Medulla oblongata (tissue), 1 donor: ENCODE measurements at regions not wholly inside any gene's neighbourhood (a gene's known extent, or its start where the extent isn't known, plus 50 kb on each side); places are given as distances from the start of the nearest gene placed in this dataset.

Experiments
- DNase-seq: peaks from one replicate; pipeline ENCODE4 v3.0.0-alpha.2; 2015; ENCODE audit errors: extremely low spot score

DNA sequence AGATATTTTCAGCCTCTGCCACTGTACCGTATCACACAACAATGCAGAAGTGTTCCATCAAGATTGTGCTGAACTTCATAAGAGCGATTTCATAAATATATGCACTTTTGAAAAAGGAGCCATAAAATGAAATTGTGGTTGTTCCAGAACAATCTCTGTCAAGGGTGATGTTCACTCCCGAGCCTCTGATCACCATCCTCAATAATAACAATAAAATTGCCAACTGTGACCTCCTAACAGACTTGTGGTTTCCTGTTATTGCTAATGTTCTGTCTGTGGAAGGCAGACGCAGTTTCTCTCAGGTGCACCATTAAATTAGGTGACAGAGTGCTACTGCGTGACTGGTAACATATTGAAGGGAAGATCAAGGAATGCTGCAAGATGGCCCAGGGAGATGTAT is 383.7 kb downstream of the SOCS6 start:
- DNase-seq: no peak

DNA sequence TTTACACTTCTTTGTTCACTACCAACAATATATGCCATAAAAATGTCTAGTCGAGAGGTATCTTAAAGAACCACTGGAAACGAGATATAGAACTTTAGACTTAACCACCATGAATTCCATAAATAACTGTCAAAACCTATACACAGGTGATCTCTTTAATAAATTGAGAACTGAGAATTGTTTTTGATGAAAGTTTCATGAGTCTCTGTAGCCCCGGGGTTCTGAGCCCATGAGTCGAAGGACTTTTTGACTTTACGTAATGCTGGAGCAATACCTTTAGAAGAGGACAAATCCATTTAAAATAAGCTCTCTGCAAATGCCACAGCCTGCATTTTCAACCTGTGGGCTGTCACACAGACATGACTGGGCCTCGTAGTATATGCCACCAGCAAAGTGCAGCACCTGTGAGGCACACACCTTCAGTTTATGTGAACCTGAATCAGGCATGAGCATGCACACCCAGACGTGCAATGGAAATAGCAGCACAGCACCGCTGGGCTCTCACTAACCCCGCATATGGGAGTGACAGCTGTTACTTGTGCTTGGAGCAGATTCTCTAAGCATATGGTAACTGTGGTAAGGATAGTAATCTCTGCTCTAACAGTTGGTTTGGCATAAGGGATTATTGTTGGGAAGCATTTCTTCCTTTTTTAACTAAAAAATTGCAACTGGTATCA is 383.2 kb downstream of the SOCS6 start:
- no peak for DNase-seq

DNA sequence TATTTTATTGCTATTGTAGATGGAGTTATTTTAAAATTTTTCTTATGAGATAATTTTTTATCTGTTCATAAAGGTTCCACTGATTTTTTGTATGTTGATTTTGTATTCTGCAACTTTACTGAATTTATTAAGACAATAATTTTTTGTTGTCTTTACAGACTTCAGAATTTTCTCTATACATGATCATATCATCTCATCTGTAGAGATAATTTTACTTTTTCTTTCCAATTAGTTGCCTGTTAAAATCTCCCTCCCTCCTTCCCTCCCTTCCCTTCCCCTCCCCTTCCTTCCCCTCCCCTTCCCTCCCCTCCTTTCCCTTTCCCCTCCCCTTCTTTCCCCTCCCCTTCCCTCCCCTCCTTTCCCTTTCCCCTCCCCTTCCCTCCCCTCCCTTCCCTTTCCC is 378.1 kb downstream of the SOCS6 start:
- DNase-seq: no peak

DNA sequence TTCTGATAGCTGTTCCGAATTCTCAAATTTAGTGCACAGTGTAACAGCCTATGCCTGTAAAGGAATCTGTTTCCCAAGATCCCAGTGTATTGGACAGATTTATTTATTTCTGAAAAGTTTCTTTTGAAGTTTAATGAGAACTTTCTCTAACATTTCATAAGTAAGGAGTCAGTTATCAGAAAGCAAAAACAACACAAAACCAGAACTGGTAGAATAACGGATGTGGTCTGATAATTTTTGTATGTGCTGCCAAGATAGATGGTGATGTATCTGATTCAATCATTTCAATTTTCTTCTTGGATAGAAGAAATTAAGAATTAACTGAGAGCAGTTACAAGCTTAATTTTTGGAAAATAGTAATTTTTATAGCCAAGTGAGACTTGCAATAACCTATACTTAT is 374.3 kb downstream of the SOCS6 start:
- DNase-seq: no peak

DNA sequence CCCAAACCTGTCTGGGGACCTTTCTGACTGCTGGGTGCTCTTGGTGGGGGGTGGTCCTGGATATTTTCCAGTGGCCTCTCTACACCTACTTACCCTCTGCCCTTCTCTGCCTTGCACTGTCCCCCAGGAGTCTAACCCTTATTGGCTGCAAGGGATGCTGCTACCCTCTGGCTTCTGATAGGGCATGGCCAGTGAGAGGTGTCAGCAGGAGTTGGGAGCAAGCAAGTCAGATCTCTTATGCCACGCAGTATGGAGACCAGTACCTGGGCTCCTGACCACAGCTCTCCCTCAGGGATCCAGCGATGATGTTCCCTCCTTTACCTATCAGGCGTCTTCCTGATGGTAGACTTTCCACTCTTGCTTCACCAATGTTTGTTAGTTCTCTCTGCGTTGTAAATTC is 373.7 kb downstream of the SOCS6 start:
- no peak for DNase-seq

DNA sequence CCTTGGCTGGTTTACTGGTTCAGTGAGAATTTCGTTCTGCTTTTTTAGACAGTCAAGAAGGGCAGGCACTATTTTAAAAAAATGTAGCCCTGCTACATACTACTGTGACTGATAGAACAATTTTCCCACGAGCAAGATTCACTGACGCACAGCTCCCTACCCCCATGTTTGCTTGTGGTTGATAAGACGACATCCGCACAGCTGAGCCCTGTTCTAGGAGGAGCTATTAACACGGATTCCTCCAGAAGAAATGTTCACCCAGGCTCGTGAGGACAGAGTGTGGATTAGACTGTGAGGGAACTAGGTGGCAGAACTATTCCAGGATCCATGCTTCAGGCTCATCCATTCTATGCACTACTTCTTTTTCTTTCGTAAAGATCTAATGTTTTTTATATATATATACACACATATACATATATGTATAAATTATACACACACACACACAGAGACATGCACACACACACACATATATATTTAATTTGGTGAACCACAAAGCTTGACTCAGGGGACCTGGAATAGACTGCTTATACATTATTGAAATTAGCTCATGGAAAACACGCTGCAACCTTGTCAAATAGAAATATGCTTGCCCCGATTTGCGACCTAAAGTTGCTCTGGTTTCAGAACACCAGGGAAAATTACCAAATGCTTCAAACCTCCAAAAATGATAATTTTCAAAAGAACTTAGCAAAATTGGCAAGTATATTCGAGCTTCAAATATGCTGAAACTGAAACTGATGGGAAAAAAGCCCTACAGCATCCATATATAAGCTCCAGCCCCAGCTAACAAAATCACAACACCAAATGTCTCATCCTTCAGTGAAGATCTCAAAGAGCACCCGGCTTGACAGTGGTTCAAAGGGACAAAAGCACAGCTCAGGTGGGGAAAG is 370.4 kb downstream of the SOCS6 start:
- DNase-seq: no peak

DNA sequence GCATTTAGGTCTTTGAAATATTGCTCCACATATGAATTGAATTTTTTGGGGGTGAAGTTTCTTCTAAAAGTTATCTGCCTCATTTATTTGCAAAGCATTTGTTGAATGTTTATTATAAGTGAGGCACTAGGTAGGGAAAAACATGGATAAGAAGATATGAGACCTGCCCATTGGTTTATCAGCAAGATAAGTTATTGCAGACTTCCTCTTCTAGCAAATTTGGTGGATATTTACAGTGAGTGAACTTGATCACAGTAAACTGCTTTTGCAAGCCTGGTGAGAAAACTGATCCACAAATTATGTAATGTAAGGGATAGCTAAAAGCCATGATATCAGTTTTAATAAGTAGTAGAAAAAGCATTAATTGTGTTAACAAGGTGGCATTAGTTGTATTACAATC is 364.8 kb downstream of the SOCS6 start:
- DNase-seq: no peak

DNA sequence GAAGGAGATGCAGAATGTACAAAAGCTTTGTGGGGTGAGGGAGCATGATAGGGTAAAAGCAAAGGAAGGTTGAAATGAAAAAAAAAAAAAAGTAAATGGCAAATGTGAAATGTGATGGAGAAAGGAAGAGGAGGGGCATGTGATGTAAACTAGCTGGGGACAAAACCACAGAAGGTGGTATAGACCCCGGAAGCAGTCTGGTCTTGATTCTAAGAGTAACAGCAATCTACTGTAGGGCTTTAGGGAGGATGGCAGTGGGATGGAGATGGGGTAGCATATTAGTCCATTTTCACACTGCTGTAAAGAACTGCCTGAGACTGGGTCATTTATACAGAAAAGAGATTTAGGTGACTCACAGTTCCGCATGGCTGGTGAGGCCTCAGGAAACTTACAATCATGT is 362.0 kb downstream of the SOCS6 start:
- no peak for DNase-seq

DNA sequence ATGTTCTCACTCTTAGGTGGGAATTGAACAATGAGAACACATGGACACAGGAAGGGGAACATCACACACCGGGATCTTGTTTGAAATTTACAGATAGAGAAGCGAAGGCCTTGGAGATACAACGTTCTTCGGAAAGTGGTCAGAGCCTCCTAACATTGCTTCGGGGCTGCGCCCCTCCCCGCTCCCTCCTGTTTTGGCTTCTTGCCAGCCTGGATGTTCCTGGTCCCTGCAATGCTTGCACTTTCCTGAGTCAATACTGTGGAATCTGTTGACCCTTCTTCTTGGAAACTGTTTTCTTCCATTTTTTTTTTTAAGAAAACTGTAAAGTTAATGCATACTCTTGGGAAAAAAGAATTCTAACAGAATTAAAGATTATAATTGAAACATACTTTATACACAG is 360.8 kb downstream of the SOCS6 start:
- DNase-seq: no peak

DNA sequence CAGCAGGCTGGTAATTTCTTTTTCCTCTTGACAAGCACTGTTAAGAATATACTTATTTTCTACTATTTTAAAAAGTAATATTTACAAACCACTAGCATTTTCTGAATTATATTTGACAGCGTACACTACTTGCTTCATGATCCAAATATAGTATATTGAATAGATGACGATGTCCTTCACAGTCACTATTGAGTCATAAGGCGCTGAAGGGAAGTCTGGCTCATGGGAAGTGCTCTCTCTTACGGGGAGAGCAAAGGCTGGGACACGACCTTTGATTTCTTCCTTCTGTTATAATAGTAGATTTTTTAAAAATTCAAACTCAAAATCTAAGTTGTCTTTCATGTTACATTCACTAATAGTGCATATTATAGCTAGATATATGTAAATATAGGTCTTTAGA is 357.1 kb downstream of the SOCS6 start:
- no peak for DNase-seq

DNA sequence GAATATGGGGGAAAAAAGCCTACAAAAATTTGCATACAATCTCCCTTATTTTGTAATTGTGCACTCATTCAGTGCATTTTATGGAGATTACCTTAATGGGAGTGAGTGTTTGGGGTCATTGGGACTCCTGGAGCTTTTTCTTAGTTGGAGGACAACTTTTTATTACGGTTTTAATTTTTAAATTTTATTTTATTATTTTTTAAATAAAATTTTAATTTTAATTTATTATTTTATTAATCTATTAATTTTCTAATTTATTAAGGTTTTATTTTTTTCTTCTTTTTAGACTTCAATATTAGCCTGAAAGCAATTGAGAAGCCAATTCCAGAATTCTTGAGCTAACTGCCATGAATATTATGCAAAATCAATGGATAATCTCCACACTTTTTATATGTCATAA is 355.0 kb downstream of the SOCS6 start:
- DNase-seq: no peak

DNA sequence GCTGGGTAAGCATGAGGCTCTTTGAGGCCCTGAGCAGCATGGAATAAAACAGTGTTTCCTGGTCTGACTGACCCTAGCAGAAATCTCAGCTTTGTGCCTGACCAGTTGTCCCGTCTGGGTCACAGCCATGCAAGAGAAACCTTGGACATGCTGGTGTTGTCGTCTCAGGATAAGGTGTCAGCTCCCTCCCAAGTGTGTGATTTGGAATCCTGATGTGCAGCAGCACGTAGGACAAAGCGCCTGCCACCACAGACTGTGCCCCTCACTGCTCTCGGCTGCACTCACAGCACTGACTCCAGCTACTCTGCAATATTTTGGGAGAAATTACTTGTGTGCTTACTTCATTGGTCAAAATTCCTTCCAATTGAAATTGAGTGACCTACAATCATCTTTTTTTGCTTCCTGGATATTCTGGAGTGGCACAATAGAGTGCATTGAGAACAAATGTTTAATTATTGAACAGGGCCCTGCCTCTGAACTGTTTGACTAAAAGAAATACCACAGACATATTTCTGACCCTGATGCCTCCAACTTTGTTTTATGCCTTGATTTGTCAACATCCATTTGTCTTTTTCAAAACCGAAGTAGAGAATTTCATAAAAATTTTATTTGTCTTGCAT is 352.4 kb downstream of the SOCS6 start:
- no peak for DNase-seq

DNA sequence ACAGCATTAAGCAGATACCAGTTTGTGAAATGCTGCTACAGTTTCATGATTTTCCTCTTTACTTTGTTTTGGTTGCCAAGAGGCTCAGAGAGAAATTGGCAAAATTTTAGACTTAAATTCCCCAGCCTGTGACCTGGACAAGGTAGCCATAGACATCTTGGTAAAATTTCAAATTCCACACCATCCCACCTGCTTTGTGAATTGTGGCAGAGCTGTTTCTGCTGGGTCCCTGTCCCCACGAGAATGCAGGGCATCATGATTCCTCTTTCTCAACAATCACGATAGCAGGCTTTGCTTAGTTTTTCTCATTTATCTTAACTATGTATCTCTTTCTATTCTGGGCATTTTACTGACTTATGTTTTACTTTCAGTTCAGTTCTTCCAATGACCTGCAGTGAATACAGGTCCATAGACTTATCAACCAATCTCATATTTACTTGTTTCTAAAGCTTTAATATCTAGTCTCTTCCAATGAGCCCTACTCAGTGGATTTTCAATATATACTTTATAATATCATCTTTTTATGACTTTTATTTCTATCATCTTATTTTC is 351.6 kb downstream of the SOCS6 start:
- no peak for DNase-seq

DNA sequence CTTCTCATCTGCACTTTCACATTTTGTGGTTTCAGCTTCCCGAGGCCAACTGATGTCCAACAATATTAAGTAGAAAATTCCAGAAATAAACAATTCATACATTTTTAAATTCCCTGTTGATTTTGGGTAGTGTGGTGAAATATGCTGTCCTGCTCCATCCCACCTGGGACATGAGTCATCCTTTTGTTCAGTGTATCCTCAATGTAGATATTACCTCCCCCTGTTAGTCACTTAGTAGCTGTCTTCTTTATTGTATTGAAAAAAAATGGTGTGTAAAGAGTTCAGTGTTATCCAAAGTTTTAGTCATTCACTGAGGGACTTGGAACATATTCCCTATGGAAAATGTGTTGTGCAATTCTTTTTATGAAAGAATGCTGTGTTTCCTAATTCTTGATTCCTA is 348.1 kb downstream of the SOCS6 start:
- DNase-seq: no peak

DNA sequence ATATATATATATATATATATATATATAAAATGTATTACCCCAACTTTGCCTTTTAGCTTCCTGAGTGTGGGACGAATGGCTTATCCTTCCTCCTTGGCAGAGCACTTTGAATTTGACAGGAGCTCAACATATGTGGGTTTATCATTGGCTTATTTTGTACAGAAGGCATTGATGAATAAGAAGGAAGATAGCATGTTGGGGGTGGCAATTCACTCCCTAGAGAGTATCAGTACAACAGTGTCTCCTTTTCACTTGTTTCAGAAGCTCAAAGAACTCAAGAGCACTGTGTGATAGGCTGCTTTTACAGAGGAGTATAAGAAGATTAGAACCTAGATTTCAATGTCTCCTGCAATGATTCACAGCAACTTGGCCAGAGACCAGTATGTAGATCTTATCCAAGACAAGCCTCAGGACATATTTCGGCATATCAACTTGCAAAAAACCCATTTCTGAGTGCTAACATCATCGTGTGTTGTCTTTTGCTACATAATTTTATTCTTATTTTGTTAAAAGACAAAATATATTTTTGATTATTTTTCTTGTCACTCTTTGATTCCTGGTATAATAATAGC is 345.8 kb downstream of the SOCS6 start:
- DNase-seq: no peak

DNA sequence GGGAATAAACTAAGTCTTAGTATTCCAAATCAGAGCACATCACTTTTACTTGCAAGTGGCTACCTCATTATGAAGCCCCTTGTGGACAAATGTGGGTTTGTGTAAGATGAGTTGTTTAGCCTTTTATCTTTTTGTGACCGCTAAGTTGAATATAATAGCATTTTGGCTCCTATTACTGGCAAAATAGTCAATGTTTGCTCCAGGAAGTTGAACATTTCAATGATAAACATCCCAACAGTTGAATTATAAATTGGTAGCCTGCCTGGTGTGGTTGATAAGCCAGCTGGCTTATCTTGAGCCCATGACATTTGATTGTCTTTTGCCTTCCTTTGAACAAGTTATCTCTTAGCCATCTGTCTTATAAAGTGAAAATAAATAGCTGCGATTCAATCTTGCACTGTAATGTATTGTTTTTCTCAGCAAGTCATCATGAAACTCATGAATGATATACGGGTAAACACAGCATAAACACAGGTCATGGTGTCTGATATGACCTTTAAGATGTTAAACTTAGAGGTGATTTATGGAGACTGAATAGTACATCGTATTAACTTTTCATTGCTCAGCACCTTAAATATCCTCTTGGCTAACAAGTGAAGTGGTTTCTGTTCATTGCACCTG is 338.4 kb downstream of the SOCS6 start:
- no peak for DNase-seq

DNA sequence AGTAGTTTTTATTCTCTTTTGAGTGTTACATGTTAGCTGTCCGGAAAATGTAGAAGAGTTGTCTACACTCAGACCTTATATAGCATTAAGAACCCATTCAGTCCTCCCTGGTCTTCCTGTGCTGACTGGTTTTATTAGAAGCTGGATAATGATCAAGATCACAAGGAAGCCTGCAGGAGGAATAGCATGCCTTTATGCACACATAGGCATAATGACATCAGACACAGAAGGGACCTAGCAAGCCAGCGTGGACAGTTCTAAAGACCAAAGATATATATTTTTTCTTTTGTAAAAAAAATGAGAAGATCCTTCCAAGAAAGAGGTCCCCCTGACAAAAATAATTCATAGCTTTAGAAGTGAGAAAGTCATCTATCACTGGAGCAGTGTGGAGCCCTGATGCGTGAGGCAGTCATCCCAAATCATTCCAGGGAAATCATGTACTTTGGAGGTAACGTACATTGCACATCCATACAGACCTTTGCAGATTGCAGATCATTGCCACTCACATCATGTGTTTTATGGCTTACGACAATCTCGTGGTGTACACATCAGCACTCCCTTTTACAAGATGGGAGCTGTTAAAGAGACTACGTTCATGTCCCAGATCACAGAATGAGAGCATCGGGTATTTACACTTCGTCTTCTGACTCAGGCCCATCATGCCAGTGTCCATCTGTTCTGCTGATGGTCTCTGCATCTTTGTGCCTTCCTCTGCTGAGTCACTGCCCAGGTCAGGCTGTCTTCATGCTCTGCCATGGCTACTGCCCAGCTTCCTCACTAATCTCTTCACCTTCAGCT is 334.0 kb downstream of the SOCS6 start:
- DNase-seq: no peak

DNA sequence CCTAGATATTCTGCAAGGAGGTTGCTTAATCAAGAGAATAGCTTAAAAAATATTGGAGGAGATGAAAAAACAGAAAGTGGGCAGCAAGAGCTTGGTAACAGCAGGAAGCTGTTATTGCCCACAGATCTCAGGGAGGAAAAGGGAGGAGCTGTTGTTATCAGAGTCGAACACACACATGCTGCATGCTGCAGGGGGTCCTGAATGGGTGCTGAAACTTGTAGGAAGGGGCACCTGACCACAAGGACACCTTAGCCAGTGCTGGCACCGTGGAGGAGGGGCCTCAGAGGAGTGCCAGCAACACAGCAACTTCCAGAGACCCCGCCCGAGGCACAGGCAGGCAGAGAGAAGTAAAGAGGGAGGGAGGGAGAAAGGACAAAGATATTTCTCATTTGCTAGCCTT is 332.9 kb downstream of the SOCS6 start:
- no peak for DNase-seq

DNA sequence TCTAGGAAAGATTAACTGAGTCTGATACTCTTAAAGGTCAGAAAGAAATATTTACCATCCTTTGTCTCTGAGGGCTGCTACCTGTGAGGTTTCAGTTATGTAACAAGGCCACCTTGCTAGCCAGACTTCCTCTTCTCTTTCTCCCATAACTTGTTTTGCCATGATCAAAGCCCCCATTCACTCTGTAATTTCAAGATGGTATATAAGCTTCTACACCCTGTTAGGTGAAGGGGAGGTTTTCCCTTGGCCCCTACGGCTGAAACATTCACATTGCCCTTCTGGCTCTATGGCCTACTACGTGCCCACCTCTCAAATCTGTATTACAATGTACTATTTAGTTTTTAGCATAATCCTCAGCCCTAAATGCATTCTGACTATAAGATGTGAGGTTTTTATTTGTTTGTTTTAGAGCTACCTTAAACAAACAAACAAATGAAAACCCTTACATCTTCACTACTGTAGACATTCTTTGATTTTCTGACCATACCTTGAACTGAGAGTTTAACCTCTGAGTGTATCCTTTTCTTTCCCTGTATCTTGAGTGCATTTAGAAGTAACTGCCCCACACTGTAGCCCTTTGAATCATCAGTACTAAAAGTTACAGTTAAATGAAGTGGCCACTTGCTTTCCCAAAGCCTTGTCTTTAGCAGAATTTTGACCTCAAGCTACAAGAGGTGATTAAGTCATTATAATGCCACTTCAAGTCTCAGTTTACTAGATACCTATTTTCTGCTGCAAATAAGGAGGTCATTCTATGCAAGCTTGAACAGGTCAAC is 332.2 kb downstream of the SOCS6 start:
- no peak for DNase-seq
